Ureter (tissue), 1 donor: ENCODE measurements at regions not wholly inside any gene's neighbourhood (a gene's known extent, or its start where the extent isn't known, plus 50 kb on each side); places are given as distances from the start of the nearest gene placed in this dataset.

Experiments used
- DNase-seq: peaks from one replicate; pipeline ENCODE4 v3.0.0-alpha.2; 2020; ENCODE audit warnings: low spot score
- donor health status: DM: yes; HTN: yes; CAD: no.

DNA sequence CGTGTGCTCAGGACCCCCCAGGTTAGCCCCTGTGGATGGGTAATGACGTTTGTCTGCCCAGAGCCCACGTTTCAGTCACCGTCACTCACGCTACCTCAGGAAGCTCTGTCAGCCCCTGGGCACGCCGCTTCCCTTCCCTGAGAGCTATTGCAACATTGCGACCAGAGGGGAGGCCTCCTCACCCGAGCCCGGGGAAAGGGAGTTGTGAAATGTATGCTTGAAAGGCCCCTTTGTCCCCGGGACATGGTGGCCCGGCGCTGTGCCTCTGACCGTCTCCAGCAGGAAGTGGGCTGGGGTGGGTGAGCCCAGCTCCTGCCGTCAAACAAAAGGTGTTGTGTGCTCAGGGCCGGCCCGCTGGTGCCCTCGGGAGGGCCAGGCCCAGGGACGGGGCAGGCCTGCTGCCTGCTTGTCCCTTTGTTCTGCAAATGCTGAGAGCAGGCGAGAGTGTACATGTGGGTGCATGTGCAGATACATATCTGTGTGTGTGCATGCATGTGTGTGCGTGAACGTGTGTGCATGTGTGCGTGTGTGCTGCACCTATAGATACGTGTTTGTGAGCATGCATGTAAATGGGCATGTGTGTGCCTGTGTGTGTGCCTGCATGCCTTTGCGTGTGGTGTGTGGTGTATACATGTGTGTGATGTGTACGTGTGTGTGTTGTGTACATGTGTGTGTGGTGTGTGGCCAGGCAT lies 1125.0 kb downstream of the BRD1 start:
- DNase-seq = no peak

DNA sequence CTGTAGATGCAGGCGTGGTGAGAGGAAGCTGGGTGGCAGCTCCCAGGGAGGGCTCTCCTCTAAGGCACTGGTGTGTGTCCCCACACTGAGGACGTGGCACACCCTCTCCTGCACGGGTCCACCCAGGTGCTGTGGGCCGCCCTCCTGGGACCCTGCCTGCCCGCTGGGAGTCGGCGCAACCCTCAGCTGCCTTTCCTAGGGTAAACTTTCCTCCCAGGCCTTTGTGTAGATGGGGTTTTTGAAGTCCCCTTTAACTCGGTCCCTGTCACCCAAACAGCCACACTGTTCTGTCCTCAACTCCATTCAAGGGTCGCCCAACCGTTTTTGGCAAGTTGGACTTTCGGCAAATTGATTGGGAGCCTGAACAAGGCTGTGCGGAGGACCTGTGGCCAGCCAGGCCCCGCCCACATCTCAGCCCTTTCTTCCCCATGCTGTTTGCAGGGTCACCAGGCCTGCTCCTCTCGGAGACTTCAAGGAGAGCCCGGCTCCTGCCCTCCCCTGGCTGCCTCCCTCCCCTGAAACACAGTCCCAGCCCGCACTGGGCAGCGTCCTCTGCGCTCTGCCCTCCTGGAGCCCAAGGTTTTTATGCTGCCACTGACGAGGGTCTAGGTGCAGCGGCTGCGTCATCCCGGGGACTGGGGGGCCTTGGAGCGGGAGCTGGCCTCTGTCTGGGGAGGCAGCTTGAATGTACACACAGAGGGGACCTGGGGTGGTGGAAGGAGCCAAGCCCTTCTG lies 1126.2 kb downstream of the BRD1 start:
- DNase-seq = no peak

DNA sequence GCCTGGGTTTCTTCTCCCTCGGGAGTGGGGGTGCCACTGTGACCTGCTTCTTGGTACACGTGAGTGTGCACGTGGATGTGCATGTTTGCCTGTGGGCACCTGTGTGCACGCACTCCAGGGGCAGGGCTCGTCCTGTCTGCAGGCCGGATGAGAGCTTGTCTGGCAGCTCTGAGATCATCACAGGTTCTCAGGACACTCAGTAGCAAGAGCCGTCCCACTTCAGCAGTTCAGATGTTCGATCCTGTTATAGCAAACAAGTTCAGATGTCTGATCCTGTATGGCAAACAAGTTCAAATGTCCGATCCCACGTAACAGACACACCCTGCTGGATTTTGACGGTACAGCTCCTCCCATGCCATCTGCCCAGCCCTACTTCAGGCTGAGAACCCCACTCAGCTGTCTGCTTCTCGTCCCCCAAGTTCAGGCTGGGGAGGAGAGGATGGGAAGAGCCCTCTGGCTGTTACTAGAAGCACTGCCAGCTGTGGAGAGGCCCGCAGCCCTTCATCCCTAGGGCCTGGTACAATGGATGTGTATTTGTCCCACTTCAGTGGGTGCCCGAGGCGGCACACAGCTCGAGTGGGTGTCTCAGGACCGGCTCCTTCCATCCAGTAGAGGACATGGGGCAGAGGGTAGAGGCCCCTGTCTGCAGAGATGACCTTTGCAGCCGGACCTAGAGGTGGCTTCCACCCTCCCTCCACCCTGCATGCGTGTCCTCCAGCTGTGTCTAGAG lies 1126.9 kb downstream of the BRD1 start:
- no peak for DNase-seq

DNA sequence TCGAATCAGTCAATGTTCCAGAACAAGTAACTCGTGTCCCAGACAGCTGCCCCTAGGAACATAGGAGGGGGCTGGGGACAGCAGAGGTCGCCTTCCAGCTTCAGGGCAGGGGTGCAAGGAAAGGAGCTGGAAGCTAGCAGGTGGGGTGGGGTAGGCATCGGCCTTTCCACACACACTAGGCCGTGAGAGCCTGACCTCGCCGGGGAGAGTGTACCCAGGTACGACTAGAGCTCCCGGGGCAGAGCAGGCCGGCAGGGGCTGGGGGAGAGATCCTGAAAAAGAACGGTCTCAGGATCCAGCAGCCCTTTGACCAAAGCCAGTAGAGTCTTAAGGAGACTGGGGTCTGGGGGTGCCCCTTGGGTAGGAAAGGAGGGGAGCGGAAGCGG lies 1127.5 kb downstream of the BRD1 start:
- no peak for DNase-seq

DNA sequence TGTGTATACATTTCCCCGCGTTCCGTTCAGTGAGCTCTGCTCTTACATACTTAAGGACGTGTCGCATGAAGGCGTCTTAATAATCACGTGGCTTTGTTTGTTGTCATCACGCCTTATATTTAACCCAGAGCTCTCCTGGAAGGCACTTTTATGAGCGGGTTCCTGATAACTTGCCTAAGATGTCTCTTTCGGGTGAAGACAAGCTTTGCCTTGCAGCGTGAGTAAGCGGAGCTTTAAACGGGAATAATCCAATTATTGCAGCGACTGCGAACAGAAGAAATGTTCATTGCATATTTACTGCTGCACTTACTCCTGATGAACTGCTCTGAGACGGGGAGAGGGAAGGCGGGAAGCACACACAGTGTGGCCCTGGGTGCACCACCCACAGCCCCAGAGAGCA lies 1128.2 kb downstream of the BRD1 start:
- DNase-seq = no peak

DNA sequence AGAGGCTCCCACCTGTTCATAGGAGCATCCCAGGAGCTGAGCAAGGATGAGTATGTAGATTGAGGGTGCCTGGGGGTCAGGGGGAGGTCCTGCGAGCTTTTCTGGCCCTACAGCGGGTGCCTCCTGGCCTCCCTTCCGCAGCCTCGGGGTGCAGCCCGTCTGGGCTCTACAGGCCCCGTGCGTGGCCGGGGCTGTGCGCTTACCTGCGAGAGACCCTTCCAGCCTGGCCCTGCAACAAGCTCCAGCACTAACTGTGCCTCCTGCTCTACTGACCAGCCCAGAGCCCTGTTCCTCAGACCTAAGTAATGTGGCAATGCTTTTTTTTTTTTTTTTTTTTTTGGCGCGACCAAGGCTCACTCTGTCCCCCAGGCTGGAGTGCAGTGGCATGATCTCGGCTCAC lies 1129.1 kb downstream of the BRD1 start:
- no peak for DNase-seq

DNA sequence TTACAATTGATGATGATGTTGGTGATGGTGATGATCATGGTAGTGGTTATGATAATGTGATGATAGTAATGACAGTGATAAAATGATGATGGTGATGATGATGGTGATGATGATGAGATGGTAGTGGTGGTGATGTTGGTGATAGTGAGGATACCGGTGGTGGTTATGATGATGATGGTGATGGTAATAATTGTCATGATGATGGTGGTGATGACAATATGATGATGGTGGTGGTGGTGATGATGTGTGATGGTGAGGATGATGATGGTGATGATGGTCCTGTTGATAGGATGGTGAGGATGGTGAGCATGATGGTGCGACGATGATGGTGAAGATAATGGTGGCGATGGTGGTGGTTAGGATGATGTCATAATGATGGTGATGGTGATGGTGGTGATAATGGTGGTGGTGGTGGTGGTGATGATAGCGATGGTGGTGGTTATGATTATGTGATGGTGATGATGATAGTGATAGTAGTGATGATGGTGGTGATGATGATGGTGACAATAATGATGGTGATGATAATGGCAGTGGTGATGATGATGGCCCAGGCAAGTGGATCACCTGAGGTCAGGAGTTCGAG lies 1129.9 kb downstream of the BRD1 start:
- DNase-seq = no peak

DNA sequence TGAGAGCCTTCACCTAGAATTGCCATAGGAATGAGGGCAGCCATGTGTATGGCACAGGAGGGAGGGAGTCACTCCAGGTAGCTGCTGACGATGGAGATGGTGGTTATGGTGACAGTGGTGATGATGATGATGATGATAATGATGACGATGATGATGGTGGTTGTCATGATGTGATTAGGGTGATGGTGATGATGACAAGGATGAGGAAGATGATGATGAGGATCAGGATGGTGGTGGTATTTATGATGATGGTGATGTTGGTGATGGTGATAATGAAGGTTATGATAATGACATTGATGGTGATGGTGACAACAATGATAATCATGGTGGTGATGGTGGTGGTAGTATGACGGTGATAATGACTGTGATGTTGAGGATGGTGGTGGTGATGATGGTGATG lies 1130.5 kb downstream of the BRD1 start:
- DNase-seq = no peak

DNA sequence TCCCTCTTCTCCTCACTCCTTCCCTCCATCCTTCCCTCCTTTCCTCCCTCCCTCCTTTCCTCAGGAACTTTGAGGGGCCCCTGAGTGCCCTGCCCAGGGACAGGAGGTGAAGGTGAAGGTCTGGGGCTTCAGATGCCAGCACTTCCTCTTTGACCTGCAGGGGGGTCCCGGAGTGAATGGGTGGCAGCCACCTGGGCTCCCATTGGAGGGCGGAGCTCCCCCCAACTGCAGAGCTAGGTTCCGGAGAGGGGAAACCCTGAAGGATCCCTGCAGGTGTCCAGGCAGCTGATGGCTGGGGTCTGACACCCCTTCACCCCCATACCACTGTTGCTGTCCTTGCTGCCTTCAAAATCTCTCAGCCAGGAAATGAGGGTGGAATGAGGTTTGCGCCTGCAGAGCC lies 1131.3 kb downstream of the BRD1 start:
- no peak for DNase-seq

DNA sequence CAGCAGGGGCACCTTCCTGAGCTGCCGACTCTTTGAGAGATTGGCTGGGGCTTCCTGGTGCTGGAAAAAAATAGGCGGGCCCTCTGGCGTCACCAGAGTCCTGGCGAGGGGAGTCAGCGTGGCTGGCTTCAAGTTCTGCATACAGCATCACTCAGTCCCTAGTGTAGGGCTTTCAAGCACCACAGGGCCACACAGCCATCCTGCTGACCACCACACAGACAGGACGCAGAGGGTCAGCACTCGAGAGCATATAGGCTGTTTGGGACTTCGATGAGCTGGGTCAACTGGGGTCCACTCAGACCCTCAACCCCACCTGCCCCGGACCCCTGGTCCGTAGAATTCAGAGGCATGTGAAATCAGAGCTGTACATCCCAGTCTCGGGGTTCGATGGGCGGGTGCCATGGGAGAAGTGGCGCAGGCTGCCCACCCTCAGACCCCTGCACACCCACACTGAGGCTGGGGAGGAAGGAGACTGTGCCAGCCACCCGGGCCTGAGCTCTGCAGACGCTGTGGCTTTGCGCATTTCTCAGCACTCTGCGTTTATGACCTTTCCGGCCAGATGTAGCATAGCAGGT lies 1131.9 kb downstream of the BRD1 start:
- DNase-seq = no peak

DNA sequence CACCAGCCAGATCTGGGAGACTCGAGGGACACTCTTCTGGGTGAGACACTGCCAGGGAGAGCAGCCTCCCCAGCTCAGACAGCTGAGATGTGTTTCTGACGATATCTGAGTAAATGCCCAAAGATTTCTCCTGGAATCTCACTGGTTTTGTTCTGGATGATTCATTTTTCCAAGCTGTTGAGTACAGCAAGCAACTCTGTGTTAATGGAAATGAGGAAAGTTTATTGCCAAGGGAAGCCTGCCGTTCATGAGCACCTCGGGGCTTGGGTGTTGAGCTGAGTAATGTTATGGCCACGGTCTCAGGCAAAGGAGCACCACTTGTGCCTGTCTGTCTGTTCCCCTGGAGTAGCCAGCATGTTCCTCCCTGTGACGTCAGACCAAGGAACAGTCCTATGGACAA lies 1132.4 kb downstream of the BRD1 start:
- DNase-seq = no peak

DNA sequence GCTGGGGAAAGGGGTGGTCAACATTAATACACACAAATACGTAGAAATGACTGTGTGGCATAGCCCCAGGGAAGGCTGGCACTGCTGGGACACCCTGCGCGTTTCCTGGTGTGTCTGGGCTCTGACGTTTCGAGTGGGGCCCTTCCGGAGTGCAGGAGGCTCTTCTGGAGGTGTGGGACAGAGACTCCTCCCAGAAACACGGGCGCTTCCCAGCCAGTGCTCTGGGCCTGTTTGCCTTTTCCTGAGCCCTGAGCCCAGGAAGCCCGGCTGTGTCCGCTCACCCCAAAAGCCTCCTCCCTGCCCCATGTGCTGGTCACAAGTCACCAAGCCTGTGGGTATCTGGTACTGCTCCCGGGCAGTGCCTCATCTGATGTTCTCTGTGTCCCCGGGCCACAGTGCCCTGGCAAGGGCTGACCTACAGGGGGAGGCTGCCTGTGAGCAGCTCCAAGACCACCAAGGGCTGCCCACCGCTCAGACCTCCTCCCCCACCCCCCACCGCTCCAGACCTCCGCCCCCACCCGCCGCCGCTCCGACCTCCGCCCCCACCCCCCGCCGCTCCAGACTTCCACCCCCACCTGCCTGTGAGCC lies 1133.3 kb downstream of the BRD1 start:
- no peak for DNase-seq

DNA sequence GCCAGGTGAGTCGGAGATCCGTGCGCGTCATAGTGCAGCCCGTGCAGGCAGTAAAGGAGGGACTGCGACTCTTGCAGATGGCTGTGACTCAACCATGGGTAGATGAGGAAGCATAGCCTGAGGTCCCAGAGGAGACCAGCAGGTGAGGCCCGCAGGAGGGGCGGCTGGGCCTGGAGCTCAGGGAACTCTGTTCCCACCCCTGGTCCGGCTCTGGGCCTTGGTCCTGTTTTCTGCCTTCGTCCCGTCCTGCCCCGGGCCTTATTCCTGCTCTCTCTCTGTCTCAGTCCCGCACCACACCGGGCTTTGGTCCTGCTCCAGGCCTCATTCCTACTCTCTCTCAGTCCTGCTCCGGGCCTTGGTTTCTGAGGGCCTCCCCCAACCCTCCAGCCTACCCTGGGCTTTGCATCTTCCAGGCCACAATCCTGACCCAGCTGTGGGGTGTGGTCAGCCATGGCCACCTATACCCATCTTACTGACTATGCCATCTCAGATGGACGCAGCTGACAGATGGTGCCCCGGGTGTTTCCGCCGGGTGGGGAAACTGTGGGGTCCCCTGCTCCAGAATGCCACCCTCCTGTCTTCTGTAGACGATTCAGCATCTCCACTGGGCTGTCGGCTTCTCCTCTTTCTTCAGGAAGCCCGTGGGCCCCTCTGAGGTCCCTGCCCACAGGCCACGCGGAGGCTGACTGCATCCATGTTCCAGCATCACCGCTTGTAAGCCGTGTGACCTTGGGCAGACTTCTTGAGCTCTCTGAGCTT lies 1134.1 kb downstream of the BRD1 start:
- no peak for DNase-seq

DNA sequence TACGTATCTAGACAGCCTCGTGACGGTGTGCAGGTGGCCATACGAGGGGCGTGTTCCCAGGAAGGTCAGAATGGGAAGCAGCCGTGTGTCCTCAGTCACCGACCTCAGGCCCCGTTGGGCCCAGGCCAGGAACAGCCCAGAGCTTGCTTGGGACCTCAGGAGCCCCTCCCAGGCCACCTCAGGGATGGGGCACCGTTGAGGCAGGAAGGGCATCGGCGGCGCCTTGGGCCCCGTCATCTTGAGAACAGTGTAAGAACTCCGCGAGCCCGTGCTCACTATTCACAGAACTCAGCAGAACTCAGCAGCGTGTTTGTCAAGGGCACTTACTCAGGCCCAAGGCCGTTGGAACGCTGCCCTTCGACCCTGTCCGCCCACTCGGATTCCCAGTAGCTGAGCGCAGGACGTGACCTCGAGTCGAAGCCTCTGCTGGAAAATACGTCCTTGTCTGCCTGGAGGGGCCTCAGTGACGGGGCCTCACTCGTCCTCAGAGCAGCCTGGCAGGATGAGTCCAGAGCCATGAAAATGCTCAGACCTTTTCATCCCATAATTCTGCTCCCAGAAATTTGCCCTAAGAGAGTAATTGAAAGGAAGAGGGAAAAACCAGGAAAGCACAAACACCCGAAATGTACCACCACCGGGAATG lies 1134.8 kb downstream of the BRD1 start:
- DNase-seq = no peak

DNA sequence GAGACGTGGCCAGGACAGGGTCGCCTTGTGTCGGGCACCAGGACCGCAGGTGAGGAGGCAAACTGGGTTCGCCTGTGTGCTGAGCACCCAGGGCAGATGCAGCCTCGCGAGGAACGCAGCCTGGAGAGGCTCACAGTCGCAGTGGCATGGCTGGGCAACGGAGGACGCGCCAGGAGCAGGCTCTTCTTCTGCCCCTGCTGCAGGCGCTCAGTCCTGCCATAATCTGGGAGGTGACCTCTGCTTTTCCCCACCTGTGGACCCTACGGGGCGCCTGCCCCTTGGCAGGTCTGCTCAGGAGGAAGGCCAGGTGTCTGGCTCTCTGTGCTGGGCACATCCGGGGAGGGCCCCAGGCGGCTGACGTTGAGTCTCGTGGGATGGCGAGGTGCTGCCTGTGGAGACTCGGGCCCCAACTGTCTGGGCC lies 1136.2 kb downstream of the BRD1 start:
- DNase-seq = no peak

DNA sequence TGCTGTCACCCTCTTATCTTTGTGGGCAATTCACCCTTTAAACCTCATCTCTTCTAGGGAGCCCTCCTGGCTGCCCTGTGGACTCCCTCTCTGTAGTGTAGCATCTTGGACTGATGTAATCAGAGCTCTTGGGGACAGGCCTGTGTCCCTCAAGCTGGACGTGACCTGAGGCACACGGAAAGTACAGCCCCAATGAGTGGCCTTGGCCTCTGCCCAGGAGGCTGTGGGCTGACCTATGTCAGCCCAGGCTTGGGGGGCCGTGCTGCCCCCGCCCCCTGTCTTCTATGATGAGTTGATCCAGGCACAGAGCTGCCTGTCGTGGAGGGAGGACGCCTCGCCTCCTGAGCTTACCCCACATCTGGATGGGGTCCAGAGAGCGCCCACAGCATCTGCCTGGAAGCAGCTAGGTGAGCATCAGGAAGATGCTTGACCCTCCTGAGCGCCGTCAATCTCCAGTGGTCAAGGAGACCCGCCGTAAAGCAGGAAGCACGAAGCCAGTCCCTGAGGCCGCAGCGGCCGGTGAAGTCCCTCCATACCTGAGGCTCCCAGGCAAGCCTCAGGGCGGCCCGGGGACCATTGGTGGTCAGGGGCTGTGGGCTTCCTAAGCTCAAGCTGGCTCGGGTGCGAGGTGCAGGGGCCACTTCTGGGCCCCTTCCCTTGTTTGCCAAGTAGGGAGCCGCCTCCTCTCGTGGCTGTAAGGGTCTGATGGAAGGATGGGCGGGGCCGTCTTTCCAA lies 1136.9 kb downstream of the BRD1 start:
- no peak for DNase-seq

DNA sequence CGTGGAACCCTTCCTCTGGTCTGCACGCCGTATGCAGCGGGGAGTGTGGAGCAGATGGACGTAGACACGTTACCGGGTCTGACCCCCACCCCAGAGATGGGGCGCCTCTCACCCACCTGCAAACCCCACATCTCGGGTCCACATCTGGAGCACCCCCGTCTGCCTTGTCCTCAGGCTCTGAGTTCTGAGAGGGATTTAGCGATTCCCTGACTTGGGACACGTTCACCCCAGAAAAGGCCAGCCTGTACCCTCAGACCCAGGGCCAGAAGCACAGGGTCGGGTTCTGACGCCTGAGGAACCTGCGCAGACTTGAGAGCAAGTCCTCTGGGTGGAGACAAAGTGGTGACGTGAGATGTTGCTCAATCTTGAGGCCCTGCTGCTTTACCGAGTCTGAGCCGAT lies 1138.5 kb downstream of the BRD1 start:
- no peak for DNase-seq

DNA sequence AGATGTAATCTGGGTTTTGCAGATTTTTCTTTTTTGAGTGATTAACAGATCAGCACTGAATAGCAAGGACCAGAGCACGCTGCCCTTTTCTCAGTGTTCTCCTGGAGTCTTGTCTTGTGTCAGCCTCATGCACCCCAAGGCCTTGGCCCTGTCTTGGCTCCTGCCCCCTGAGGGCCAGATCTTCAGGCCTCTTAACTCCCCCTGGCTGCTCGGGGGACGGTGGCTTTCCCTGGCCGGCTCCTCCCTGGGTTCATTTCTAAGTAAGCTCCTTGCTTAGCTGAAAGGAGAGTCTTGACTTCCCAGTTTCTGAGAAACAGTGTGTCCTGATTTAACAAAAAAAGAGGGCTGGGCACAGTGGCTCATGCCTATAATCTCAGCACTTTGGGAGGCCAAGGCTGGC lies 1139.3 kb downstream of the BRD1 start:
- DNase-seq = no peak

DNA sequence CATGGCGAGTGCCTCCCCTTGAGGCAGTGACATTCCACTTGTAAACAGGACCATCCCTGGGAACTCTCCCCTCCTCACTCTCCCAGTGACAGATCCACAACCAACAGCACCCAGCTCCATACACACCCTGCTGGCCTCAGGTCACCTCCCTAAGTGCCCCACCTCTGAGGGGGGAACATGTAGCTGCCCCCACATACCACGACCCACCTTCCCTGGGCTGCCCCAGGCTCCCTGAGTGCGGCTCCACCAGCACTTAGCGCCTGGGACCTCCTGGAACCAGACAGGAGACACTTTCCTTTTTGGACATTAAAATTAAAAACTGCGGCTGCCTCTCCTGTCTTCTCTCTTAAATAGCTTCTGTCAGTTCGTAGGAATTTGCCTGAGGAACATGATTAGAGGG lies 1140.1 kb downstream of the BRD1 start:
- no peak for DNase-seq

DNA sequence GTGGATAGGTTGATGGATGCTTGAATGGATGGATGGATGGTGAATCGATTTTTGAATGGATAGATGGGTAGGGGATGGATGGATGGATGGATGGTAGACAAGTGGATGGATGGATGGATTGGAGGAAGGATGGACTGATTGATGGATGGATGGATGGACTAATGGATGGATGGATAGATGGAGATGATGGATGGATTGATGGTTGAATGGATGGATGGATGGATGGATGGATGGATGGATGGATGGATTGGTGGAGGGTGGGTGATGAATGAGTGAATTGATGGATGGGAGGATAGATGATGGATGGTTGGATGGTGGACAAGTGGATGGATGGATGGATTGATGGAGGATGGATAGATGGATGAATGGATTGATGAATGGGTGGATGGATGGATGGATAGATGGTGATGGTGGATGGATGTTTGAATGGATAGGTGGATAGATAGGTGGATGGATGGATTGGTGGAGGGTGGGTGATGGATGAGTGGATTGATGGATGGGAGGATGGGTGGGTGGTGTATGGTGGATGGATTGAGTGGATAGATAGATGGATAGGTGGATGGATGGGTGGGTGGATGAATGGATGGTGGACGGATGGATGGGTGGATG lies 1140.9 kb downstream of the BRD1 start:
- DNase-seq = no peak
